Osteocyte (in vitro differentiated cells): ENCODE measurements at regions not wholly inside any gene's neighbourhood (a gene's known extent, or its start where the extent isn't known, plus 50 kb on each side); places are given as distances from the start of the nearest gene placed in this dataset.

Source experiments
- DNase-seq: peaks from one replicate; pipeline ENCODE4 v3.0.0; 2021; ENCODE audit warnings: mixed read lengths; ENCODE audit not compliant: unreplicated experiment; ENCODE audit errors: extremely low spot score
- H3K27ac Mint-ChIP-seq: one replicate; pipeline ENCODE4 v1.8.0; 2021; ENCODE audit warnings: mild to moderate bottlenecking, mixed read lengths; ENCODE audit not compliant: unreplicated experiment
- H3K27me3 Mint-ChIP-seq: one replicate; pipeline ENCODE4 v1.8.0; 2021; ENCODE audit warnings: mixed read lengths; ENCODE audit not compliant: unreplicated experiment
- H3K36me3 Mint-ChIP-seq: one replicate; pipeline ENCODE4 v1.8.0; 2021; ENCODE audit warnings: mixed read lengths; ENCODE audit not compliant: unreplicated experiment
- H3K4me1 Mint-ChIP-seq: one replicate; pipeline ENCODE4 v1.8.0; 2021; ENCODE audit warnings: mixed read lengths; ENCODE audit not compliant: unreplicated experiment
- H3K4me3 Mint-ChIP-seq: one replicate; pipeline ENCODE4 v1.8.0; 2021; ENCODE audit warnings: mild to moderate bottlenecking, moderate library complexity, mixed read lengths; ENCODE audit not compliant: unreplicated experiment
- H3K9me3 Mint-ChIP-seq: one replicate; pipeline ENCODE4 v1.8.0; 2021; ENCODE audit warnings: mixed read lengths; ENCODE audit not compliant: unreplicated experiment
- TF ChIP-seq, protein P1 (sequence below): fragments of 200-600 bp; sonication (generic); IDR thresholded peaks from 2 replicates; pipeline ENCODE4 v1.5.0; 2021; ENCODE audit warnings: antibody characterized with exemption, mild to moderate bottlenecking, moderate library complexity

DNA sequence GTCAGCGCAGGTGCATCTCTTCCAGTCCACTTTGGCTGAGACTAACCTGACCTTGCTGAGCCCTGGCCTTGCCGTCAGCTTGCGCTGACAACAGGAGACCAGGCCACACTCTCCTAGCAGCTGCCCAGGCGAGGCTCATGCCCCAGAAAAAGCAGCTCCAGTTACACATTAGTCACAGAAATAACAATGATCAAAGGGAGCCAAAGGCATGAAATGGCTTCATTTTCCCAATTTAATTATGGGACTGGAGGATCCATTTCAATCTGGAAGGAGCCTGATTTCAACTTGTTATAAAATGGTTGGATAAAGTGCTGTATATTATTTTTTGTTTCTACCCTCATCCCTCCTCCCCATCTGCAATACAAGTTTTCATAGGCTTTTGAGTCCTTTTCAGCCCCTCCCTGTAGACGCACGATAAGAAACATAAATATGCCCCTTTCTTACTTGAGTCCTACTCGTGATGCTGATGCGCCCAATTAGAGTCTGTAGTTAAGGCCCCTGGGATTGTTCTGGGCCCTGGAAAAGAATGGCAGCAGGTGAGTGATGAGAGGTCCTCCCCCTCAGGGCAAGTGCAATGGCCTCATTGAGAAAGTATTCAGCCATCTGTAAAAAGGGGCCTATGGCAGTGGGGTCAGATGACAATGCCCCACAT lies 376.0 kb downstream of the C12orf75 start:
- Mint-ChIP-seq H3K9me3 (no peaks in the 10 kb centered on the region), H3K27me3 (no peaks in the 10 kb centered on the region), H3K4me1 (peaks cover 15% of the 10 kb centered on the region), H3K4me3 (no peak overlapping the region), H3K27ac (no peak overlapping the region), H3K36me3 (no peaks in the 10 kb centered on the region)
- TF ChIP-seq, protein P1, sequence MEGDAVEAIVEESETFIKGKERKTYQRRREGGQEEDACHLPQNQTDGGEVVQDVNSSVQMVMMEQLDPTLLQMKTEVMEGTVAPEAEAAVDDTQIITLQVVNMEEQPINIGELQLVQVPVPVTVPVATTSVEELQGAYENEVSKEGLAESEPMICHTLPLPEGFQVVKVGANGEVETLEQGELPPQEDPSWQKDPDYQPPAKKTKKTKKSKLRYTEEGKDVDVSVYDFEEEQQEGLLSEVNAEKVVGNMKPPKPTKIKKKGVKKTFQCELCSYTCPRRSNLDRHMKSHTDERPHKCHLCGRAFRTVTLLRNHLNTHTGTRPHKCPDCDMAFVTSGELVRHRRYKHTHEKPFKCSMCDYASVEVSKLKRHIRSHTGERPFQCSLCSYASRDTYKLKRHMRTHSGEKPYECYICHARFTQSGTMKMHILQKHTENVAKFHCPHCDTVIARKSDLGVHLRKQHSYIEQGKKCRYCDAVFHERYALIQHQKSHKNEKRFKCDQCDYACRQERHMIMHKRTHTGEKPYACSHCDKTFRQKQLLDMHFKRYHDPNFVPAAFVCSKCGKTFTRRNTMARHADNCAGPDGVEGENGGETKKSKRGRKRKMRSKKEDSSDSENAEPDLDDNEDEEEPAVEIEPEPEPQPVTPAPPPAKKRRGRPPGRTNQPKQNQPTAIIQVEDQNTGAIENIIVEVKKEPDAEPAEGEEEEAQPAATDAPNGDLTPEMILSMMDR = no peak
- no peak for DNase-seq

DNA sequence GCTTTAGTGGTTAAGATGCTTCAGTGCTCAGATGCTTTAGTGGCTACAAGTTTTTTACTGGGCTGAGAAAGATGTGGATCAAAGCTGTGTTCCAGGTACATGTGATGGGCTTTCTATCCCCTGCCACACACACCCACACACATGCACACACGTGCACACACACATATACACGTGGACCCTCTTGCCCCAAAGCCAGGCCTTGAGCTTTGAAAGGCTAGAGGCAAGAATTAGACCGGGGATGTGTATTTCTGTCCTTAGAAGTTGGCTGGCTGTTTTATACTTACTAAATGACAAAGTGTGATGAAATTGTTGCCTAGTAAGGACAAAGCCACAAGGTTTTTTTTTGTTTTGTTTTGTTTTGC lies 376.5 kb downstream of the C12orf75 start:
- DNase-seq = no peak
- Mint-ChIP-seq H3K4me3 (no peak overlapping the region), H3K27ac (no peak overlapping the region), H3K27me3 (no peaks in the 10 kb centered on the region), H3K4me1 (peaks cover 15% of the 10 kb centered on the region), H3K9me3 (no peaks in the 10 kb centered on the region), H3K36me3 (no peaks in the 10 kb centered on the region)
- TF ChIP-seq, protein P1 = no peak

DNA sequence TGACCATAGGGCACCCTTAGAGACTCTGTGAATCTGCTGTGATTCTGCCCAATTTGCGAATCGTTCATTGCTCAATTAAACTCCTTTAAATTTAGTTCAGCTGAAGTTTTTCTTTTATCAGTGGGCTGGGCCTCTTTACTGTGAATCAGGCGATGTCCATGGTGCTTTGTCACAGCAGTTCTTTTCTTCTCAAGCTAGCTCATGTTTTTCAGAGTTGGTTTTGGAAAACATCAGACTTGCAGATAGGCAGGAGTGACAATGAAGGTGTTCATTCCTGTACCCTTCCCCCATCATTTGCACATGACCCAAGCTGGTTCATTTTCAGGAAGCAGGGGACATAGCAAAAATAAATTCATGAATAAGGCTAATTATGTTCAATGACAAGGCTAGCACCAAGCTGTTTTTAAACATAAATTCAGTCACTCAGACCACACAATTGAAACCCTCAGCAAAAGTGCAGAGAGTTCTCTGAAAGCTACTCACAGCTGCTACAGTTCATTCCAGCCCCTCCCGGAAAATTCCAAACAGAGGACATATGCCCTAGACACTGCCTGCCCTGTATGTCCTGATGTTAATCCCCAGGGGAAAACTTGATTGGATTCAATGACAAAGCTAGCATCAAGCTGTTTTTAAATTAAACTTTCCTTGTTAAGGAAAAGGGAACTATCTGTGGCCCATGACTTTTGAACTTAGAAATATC lies 383.3 kb downstream of the C12orf75 start:
- Mint-ChIP-seq H3K27ac (no peak overlapping the region), H3K4me3 (no peak overlapping the region), H3K4me1 (no peaks in the 10 kb centered on the region), H3K27me3 (peaks cover 2% of the 10 kb centered on the region), H3K9me3 (no peaks in the 10 kb centered on the region), H3K36me3 (no peaks in the 10 kb centered on the region)
- TF ChIP-seq, protein P1 = no peak
- no peak for DNase-seq

DNA sequence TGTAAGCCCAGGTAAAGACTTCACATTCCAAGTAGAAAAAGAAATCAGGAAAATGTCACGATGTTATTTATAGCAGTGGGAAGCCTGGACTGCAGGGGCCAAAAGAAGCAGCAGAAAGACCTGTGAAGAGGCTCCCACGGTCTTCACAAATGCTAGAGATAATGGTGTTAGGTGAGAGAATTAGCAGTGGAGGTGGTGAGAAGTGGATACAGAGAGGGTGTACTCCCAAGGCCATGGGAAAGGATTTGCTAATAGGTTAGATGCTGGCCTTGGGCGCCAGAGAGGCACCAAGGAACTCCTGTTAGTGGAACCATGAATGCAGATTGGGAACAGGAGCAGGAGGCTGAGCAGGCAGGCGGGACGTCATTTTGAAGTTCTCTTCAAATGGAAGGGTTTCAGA lies 386.1 kb downstream of the C12orf75 start:
- Mint-ChIP-seq H3K27me3 (peaks cover 2% of the 10 kb centered on the region), H3K27ac (no peak overlapping the region), H3K4me1 (peaks cover 8% of the 10 kb centered on the region), H3K36me3 (no peaks in the 10 kb centered on the region), H3K4me3 (no peak overlapping the region), H3K9me3 (no peaks in the 10 kb centered on the region)
- DNase-seq = no peak
- TF ChIP-seq, protein P1 = no peak

DNA sequence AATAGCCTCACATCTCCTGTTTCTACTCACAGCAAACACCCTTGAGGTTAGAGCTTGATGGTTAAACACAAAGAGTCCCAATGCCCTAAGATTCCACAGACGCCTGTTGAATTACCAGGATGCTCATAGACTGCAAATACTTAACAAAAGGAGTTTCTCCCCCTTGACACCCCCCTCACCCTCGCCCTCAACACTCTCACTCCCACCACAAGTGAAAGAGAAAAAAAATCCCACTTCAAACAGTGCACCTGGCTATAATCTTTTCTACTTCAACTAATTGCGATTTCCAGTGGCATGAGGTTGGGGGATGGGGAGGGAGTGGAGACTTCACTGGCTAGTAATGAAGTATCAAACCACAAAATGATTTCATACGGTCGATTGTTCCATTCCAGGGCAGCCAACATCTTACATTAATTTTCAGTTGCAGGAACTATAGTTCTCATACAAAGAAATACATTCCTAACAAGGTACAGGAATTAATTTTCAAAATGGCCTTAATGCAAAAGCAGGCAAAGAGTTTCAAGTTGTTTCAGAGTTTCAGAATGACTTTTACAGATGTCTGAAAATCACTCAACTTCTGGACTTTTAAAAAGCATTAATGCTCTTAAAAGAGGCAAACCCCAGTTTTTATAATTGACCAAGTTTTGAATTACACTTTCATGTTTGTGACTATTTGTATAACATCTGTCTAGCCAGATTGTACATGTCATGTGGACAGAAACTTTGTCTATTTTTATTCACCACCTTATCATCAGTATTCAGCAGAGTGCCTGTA lies 390.7 kb downstream of the C12orf75 start:
- Mint-ChIP-seq H3K4me3 (no peak overlapping the region), H3K27me3 (peaks cover 2% of the 10 kb centered on the region), H3K4me1 (peaks cover 10% of the 10 kb centered on the region), H3K36me3 (no peaks in the 10 kb centered on the region), H3K27ac (no peak overlapping the region), H3K9me3 (no peaks in the 10 kb centered on the region)
- TF ChIP-seq, protein P1 = no peak
- DNase-seq = no peak
